Breast epithelium (tissue), 4 donors: ENCODE measurements at regions not wholly inside any gene's neighbourhood (a gene's known extent, or its start where the extent isn't known, plus 50 kb on each side); places are given as distances from the start of the nearest gene placed in this dataset.

ENCODE experiments used
- DNase-seq, 2 donors: peaks; one replicate each; pipeline ENCODE4 v3.0.0-alpha.2; 2019; ENCODE audit warnings: low spot score in 2 of 2
- H3K27ac ChIP-seq, 2 donors: fragments of 200-600 bp; sonication (generic) in 1 of 2; one replicate each; pipeline ENCODE4 v1.5.1; 2016 to 2019; ENCODE audit warnings: mild to moderate bottlenecking in 1 of 2
- H3K27me3 ChIP-seq, 2 donors: fragments of 200-600 bp; sonication (generic) in 1 of 2; one replicate each; pipeline versions ENCODE4 v1.5.1 to v1.6.0; 2017 to 2019; ENCODE audit warnings: control low read depth in 1 of 2, mild to moderate bottlenecking in 1 of 2
- H3K36me3 ChIP-seq: fragments of 200-600 bp; one replicate; pipeline ENCODE4 v1.5.1; 2019
- H3K4me1 ChIP-seq, 2 donors: fragments of 200-600 bp; sonication (generic); one replicate each; pipeline ENCODE4 v1.5.1; 2016 to 2019; ENCODE audit warnings: control low read depth in 1 of 2
- H3K4me3 ChIP-seq, 3 donors: fragments of 200-600 bp; sonication (generic); 1 replicate in 2 of 3; 2 replicates in 1 of 3; pipeline ENCODE4 v1.5.1; 2016 to 2019; ENCODE audit warnings: mild to moderate bottlenecking in 3 of 3, moderate library complexity in 2 of 3
- H3K9me3 ChIP-seq, 2 donors: fragments of 200-600 bp; sonication (generic) in 1 of 2; one replicate each; pipeline ENCODE4 v1.5.1; 2016 to 2019; ENCODE audit warnings: control low read depth in 1 of 2
- CTCF ChIP-seq, 3 donors: fragments of 450-650 bp; IDR thresholded peaks; one replicate each; pipeline ENCODE4 v1.5.1; 2016 to 2017; ENCODE audit warnings: antibody characterized with exemption in 3 of 3, mild to moderate bottlenecking in 3 of 3, moderate library complexity in 3 of 3
- POLR2A ChIP-seq: fragments of 450-650 bp; IDR thresholded peaks from one replicate; pipeline ENCODE4 v1.6.1; 2016; ENCODE audit warnings: antibody characterized with exemption, mild to moderate bottlenecking, moderate library complexity
- POLR2AphosphoS5 ChIP-seq, 3 donors: sonication (generic); formaldehyde crosslinking; IDR thresholded peaks; one replicate each; pipeline ENCODE4 v1.6.1; 2017; ENCODE audit warnings: antibody characterized with exemption in 3 of 3
- intact Hi-C: fragments of 100-400 bp; cut with DNase I; formaldehyde crosslinking; loops from one replicate; pipeline ENCODE4 v1.15.1; 2023; ENCODE audit warnings: low total_unique reads

DNA sequence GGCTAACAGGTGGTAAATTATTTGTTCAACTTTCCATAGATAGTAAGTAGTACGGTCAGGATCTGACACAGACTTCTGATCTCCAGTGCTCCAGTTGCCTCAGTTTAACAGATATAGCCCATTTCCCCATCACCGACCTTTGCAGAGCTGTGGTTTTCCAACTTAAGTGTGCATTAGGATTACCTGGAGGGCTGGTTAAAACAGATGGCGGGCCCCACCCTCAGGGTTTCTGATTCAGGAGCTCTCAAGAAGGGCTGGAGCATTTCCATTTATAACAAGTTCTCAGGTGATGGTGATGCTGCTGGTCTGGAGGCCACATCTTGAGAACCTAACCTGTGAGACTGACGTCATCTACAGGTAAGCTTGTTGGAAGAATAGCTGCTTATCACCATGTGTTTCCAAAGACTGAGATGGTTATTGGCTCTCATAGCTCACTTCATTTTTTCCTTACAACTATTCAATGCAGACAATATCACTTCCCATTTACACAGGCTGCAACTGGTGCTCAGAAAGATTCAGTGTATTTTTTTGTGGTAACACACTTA, 360.1 kb upstream of the CHD6 start:
- no peaks in the 10 kb centered on the region for H3K4me1 ChIP-seq
- TF ChIP-seq CTCF (IDR thresholded peaks at IDR 0.05) (no peak), POLR2A (no peak), POLR2AphosphoS5 (IDR thresholded peaks at IDR 0.05) (no peak)
- no peak overlapping the region for H3K4me3 ChIP-seq
- no peaks in the 10 kb centered on the region for H3K27me3 ChIP-seq
- no peak for DNase-seq
- no peaks in the 10 kb centered on the region for H3K9me3 ChIP-seq
- H3K36me3 ChIP-seq, result no peaks in the 10 kb centered on the region
- no peak overlapping the region for H3K27ac ChIP-seq
- intact Hi-C loops, result no loop called here

GRCh38 chr20:41969656-41970055, 351.5 kb upstream of the CHD6 start:
- DNase-seq, result peak in 1 of 2 donors; percentile 47
- no peak overlapping the region for H3K4me3 ChIP-seq
- peak overlapping the region in 1 of 2 donors; percentile 17 for H3K27ac ChIP-seq
- no peaks in the 10 kb centered on the region for H3K9me3 ChIP-seq
- peaks cover 0 to 4% of the 10 kb centered on the region in 2 donors for H3K27me3 ChIP-seq
- H3K36me3 ChIP-seq, result no peaks in the 10 kb centered on the region
- no peaks in the 10 kb centered on the region for H3K4me1 ChIP-seq
- intact Hi-C loops, result no loop called here
- TF ChIP-seq POLR2A (no peak), POLR2AphosphoS5 (IDR thresholded peaks at IDR 0.05) (no peak), CTCF (IDR thresholded peaks at IDR 0.05) (no peak)

DNA sequence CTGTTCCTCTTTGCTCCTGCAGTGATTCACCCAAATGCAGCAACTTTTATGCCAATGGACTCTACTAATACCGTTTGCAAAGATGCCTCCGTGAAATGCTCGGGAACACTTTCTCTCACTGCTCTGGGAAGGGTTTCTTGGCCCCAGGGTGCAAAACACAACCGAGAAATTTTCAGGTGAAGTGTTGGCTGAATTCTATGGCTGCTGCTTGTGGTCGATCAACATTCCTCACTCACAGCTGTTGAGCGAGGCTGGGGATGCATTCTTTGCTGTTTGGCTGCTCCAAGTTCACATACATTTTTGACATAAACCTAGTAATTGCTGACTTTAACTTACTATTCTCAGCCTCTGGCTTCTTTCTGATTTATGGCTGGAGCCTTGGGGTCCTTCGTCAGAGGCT, 342.0 kb upstream of the CHD6 start:
- TF ChIP-seq POLR2AphosphoS5 (IDR thresholded peaks at IDR 0.05) (no peak), CTCF (IDR thresholded peaks at IDR 0.05) (no peak), POLR2A (no peak)
- H3K4me3 ChIP-seq, result no peak overlapping the region
- no peaks in the 10 kb centered on the region for H3K9me3 ChIP-seq
- no peaks in the 10 kb centered on the region for H3K27me3 ChIP-seq
- H3K4me1 ChIP-seq, result no peaks in the 10 kb centered on the region
- intact Hi-C loops, result no loop called here
- H3K36me3 ChIP-seq, result no peaks in the 10 kb centered on the region
- no peak overlapping the region for H3K27ac ChIP-seq
- DNase-seq, result no peak

DNA sequence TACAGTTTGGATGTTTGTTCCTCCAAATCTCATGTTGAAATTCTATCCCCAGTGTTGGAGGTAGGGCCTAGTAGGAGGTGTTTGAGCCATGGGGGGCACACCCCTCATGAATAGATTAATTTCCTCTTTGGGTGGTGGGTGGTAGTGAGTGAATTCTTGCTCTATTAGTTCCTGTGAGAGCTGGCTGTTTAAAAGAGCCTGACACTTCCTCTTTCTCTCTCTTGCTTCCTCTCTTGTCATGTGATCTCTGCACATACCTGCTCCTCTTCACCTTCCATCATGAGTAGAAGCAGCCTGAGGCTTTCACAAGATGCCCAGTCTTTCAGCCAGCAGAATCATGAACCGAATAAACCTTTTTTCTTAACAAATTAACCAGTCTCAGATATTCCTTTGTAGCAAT, 340.2 kb upstream of the CHD6 start:
- Histone ChIP-seq H3K4me3 (no peak overlapping the region), H3K36me3 (no peaks in the 10 kb centered on the region), H3K27ac (no peak overlapping the region), H3K9me3 (no peaks in the 10 kb centered on the region), H3K4me1 (no peaks in the 10 kb centered on the region), H3K27me3 (no peaks in the 10 kb centered on the region)
- intact Hi-C loops, result no loop called here
- DNase-seq, result no peak
- TF ChIP-seq POLR2AphosphoS5 (IDR thresholded peaks at IDR 0.05), result no peak
- no peak for TF ChIP-seq POLR2A
- TF ChIP-seq CTCF (IDR thresholded peaks at IDR 0.05), result no peak

DNA sequence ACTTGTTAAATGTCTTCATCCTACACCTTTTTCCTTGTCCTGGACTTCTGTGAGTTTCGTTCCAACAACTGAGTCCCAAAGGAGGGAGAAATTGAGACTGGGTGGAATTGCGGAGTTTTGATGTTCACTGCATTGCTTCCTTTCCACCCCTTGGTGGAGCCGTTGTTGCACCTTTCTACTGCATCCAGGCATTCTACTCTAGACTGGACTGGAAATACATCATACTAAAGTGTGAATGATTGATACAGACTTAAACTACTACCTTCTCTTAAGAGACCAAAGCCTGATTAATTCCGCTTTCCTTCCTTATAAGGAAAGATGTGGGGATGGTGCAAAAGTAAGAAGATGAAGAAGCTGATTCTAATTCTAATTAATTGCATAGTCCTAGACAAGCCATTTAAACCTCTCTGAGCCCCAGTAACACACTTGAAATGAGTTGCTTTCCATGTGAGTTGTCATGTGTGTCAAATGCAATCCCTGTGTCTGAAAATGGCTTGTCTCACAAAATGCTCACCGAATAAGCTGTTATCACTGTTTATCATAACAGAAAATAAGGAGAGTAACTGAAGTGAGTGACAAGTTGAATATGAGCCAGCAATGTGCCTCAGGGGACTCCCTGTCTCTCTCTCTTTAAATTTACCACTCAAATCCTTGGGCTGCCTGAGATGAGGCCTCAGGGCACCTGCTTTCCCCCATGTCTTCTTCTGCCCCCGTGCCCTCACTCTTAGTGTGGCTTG, 338.3 kb upstream of the CHD6 start:
- H3K4me1 ChIP-seq, result no peaks in the 10 kb centered on the region
- intact Hi-C loops, result no loop called here
- H3K4me3 ChIP-seq, result no peak overlapping the region
- H3K36me3 ChIP-seq, result no peaks in the 10 kb centered on the region
- H3K27ac ChIP-seq, result no peak overlapping the region
- no peak for DNase-seq
- no peaks in the 10 kb centered on the region for H3K9me3 ChIP-seq
- no peaks in the 10 kb centered on the region for H3K27me3 ChIP-seq
- TF ChIP-seq POLR2A (no peak), CTCF (IDR thresholded peaks at IDR 0.05) (peak in 2 of 3 donors; percentile 17 to 28)
